ENCODE measurements at regions not wholly inside any gene's neighbourhood (a gene's known extent, or its start where the extent isn't known, plus 50 kb on each side); places are given as distances from the start of the nearest gene placed in this dataset.

DNA sequence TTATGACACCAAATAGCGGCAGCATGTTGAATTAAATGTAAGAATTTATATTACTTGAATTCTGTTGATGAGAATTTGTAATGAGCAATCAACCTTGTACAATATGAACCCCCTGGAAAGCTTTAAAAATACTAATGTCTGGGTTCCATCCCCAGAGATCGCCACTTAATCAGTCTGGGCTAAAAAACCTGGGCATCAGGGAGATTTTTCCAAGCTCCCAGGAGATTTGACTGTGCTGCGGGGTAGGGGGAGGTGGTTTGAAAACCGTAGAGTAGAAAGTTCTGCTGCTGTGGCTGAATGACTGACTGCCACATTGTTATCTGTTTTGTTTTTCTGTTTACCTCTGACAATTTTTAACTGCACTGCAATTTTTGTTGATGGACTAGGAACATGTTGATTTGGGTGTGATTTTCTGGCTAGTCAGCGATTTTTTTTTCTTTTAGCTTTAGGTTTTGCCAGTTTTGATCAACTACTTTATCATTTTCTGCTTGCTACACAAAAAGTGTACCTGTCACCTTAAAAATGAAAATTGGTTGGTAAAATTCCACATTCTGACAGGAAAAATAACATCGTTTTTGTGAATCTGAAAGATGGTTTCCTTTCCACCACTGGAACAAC, 79.3 kb downstream of the PCTP start:
- no peak for DNase-seq (ENCODE audit: low spot score)

DNA sequence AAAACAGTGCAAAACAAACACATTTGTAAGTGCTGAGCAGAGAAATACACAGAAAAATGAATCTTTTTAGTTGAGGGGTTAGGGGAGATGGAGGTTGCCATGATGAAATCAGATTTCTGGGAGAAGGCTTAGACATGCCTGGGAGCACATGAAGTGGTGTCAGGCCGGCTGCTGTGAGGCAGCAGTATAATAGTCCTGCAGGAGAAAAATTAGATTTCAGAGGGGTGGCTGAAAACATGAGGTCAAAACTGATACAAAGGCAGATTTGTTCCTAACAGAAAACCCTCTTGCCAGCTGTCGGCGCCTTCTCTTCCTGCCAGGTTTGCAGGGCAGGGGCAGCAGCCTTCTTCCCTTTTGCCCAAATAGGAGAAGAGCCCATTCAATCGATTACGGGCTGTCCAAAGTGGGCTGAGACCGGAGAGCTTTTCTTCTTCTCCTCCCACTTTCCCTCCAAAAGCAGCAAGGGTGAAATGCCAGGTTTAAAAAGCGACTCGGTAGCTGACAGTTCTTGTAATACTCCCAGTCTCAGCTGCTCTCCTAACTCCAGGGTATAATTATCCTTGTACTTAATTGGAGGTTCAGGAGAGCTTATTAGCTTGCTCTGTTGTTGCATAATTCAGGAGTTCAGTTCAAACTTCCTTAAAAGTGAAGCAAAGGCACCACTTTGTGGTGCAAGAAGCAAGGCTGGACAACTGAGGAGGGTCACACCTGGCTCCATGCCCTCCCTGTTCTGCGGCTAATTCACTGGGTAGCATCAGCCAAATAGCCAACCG, 80.0 kb downstream of the PCTP start:
- no peak for DNase-seq (ENCODE audit: low spot score)

DNA sequence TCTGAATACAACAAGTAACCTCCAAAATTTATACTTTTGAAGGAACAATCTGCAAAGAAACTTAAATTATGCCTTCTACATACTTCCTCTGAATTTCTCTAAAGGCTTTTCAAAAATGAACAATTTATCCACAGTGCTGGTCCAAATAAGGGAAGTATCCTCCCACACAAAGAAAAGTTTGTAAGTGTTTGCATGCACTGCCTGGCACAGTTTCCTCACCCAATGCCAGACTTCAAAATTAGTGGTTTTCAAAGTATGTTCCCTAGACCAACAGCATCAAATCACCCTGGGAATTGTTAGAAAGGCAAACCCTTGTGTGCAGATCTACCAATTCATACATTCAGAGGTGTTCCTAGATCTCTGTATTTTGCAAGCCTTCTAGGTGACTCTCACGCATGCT, 82.5 kb downstream of the PCTP start:
- DNase-seq (ENCODE audit: low spot score), result no peak

DNA sequence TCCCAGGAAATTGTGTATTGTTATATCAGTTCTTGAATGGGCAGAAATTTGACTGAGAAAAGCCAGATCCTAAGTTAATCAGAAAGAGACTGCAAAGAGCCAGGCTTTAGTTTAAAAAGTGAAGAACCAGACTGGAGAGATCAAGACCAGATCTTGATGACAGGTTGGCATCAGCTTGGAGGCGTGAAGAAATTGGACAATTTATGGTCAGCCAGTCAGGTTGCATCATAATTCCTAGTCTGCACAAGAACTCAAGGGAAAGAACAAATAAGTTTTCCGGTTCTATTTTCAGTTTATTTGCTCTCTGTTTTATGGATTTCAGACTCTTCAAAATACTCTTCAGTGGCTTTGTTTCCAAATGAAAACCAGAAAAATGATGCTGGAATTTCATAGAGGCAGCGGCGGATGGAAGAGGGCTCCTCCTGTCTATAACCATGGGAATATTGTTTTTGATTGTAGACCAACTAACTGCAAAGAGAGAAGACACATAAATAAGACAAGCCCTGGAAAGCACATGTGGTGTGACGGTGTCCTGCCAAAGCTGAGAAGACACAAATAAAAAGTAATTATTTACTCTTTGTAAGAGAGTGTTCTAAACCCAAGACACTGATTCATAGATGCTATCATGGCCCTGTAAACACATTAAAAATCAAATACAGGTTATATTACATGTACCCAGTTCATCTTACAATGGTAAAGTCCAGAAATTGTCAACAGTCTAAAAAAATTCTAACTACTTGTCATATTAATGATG, 91.7 kb downstream of the PCTP start:
- no peak for DNase-seq (ENCODE audit: low spot score)

DNA sequence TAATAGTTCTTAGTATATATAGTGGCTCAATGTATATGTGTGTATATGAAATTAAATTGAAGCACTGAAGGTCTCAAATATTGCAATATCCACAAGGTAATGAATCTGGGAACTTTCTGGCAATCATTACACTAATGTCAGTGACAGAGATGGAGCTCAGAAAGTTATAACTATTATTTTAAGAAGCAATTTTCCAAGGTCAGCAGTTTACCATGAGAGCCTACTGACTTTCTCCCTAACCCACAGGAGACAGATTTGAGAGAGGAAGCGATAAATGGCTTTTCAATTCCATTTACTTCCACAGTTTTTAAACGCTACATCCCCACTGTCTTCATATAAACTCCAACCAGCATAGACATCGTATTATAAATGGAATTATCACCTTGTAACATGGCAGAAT, 92.9 kb downstream of the PCTP start:
- no peak for DNase-seq (ENCODE audit: low spot score)

DNA sequence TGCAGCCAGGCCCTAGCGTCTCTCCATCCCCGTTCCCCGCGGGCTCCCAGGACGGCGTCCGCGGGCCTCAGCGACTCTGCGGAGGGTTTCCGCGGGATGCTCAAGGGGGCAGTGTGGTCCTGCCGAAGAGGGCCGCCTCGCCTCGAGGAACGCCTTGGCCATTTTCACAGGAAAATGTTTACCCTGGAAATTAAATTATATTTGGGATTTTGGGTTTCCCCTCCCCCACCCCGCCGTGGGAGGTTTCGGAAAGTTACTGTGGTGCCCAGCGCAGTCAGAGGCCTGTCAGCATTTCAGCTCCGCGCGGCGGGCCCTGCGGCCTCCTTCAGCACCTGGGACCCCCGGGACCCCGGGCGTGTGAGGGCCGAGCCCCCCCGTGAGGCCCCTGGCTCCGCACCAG, 94.5 kb downstream of the PCTP start:
- peak; percentile 47 for DNase-seq (ENCODE audit: low spot score)

DNA sequence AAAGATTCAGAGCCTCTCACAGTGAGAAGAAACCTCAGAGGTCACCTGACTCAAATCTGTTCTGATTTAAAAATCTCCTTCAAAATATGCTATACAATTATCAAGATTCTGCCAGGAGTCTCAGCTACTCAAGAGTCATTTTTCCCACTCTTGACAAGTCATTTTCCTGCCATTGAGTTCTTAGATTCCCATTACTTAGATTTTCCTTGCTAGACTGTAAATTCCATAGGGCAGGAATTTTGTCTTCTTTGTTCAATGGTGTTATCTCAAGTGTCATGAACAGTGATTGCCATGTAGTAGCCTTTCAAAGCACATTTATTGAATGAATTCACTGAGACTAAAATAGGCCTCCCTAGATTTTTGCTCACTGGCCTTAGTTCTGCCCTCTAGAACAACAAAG, 95.9 kb downstream of the PCTP start:
- no peak for DNase-seq (ENCODE audit: low spot score)

DNA sequence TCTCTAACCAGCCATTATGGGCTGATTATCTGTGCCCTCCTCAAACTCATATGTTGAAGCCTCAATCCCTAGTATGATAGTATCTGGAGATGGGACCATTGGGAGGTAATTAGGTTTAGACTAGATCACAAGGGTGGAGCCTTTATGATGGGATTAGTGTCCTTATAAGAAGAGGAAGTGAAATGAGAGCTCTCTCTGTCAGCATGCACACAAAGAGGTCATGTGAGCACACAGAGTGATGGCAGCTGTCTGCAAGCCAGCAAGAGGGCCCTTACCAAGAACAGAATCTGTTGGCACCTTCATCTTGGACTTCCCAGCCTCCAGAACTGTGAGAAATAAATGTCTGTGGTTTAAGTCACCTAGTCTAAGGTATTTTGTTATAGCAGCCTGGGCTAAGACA, 101.9 kb downstream of the PCTP start:
- no peak for DNase-seq (ENCODE audit: low spot score)

DNA sequence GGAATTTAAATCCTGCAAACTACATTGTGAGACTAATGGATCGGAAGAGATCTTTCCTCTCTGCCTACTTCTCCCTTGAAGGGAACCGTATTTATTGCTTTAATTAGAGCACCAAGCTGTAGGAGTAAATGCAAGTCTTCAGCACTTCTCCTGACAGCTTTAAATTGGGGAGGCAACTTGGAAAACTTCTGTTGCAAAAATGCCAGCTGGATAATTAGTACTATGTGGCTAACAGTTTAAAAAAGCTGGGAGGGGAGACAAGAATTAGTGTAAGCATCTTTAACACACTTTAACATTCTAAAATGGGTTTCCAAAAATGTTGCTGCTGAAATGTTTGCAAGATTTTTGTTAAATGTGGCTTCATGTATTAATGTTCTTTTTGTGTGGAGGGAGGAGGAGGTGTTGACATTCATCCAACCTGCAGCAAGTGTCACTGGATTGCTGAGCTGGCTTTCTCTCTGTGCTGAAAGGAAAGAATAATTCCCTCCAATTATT, 108.5 kb downstream of the PCTP start:
- DNase-seq (ENCODE audit: low spot score), result no peak

DNA sequence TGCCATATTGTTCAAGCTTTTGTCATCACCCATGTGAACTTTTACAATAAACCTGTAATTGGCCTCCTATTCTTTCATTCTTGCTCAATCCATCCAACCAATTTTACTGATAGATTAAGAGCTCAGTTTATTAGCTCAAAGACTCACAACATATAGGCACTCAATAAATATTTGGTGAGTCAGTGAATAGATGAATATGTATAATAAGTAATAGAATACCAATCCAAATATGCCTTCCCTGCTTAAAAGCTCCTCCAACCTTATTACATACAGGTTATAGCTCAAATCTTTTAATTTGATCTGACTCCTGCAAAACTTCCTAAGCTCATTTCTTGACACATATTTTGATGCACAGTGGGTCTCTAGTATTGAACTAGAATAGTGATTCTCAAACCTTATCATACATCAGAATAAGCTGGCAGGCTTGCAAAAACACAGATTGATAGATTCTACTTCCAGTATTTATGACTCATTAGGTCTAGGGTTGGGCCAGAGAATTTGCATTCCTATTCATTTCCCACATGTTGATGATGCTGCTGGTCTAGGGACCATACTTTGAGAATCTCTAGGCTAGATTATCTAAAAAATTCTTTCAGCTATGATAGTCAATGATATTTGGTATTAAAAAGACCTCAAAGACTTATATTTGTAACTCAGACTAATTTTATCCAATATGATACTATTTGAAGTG, 114.4 kb downstream of the PCTP start:
- no peak for DNase-seq (ENCODE audit: low spot score)

DNA sequence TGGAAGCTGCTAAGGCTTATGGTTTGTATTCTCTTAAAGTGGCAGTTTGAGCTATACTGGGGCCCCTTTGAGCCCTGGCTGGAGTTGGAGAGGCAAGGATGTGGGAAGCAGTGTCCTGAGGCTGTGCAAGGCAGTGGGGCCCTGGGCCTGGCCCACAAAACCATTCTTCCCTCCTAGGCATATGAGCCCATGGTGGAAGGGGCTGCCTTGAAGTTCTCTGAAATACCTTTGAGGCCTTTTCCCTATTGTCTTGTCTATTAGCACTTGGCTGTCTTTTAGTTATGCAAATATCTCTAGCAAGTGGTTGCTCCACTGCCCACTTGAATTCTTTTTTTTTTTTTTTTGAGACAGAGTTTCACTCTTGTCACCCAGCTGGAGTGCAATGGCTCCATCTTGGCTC, 119.2 kb downstream of the PCTP start:
- no peak for DNase-seq (ENCODE audit: low spot score)

DNA sequence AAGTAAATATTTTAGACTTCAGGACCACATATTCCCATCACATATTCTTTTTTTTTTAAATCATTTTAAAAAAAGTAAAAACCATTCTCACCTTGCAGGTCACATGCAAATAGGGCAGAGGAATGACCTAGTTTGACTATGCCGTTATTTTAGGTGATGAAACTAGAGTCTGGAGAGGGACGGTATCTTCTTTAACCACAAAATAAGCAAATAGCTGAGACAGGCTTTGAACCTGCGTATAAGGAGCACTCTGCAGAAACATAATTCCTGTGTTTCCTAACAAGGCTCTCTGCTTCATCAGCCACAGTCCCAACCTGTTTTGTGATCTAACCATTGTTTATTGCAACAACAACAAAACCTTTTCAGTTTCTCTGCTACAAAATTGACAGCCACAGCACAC, 121.5 kb downstream of the PCTP start:
- DNase-seq (ENCODE audit: low spot score), result no peak

DNA sequence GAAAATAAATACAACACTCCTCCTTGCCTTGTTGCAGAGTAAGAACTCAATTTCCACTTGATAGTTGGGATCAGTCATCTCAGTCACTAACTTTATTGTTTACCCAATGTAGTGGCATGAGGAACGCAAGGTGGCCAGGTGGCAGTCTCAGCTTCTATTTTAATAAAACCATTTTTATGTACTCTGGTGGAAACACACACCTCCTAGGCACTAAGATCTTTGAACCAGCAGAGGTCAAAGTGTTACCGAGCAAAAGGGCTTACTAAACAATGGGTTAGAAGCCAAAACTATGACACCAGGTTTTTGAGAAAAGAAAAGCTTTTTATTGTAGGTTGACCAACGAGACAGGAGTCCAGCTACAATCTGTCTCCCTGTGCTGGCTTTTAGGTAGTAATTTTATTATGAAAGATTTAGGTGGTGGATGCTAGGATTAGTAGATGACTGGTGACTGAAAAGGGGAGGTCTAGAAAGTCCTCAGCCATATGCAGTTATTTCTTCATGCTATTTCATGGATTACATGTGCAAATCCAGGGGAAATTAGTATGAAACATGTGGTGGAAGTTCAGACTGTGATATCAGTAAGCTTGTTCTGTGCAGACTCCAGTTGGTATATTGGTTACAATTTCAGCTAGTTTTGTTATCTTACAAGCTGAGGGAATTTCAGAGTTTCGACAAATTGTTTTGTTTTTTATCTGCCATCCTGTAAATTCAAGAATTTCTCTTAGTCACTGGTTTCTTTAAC, 122.3 kb downstream of the PCTP start:
- no peak for DNase-seq (ENCODE audit: low spot score)

DNA sequence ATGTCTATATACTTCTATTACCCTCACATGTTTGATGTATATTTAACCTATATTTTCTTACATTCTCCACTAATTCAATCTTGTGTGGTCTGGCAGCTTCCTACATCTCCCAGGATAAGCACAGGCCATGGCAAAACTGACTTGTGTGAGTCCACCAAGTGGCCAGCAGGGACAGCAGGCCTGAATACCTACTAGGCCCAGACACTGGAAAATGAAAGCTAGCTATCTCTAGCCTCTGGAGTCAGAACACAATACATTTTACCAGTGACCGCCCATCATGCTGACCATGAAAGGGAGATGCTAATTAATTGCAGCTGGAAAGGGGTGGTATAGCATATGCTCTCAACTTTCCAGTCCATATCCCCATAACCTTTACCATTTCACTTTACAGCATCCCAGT, 132.3 kb downstream of the PCTP start:
- no peak for DNase-seq (ENCODE audit: low spot score)

DNA sequence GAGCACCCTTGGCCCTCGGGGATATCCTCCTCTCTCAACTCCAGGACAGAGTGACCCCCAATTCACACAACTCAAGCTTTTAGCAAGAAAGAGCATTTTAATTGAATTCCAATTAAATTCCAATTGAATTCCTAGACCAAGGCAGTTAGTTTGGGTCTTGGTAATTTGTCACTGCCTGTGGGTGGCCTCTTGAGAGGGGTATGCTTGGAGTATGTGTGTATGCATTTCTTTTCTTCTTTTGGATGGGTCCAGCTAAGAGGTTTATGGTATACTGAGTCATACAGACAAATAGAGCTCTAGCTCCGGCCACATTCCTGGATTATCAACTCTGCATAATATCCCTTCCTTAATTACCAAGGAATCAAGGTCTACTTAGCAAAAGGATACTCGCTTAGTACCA, 136.7 kb downstream of the PCTP start:
- no peak for DNase-seq (ENCODE audit: low spot score)

DNA sequence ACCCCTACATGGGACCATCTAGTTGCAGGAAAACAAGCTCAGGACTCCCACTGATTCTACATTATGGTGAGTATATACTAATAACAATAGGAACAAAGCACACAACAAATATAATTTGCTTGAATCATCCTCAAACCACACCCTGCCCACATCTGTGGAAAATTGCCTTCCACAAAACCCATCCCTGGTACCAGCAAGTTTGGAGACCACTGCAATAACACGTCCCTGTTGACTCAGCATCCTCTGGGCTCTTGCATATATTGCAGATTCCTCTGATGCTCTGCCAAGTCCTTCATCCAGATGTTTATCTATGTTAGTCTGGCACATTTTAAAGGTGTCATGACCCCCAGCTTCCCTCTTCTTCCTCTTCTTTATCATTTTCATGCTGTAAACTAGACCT, 138.4 kb downstream of the PCTP start:
- DNase-seq (ENCODE audit: low spot score), result no peak

DNA sequence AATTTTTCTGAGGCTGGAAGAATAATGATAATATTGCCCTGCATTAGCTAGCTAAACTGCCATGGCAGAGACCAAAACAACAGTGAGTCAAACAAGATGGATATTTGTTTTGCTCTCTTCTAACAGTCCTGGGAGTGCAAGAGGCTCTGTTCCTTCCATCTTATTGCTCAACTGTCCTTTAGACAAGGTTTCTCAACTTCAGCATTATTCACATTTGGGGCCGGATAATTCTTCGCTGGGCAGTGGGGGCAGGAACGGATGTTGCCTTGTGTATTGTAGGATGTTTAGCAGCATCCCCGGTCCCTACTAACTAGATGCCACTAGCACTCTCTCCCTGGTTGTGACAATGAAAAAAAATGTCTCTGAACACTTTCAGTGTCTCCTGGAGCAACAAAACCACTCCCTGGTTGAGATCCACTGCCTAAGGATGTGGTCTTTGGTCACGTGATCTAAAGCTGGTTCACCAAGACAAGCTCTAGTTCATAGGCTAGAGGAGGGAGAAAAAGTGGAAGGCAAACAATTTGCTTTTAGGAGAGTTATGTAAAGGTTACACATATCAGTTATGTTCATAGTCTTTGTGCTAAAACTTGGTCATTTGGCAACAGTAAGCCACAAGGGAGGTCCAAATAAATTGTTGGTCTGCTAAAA, 144.4 kb downstream of the PCTP start:
- DNase-seq (ENCODE audit: low spot score), result no peak

DNA sequence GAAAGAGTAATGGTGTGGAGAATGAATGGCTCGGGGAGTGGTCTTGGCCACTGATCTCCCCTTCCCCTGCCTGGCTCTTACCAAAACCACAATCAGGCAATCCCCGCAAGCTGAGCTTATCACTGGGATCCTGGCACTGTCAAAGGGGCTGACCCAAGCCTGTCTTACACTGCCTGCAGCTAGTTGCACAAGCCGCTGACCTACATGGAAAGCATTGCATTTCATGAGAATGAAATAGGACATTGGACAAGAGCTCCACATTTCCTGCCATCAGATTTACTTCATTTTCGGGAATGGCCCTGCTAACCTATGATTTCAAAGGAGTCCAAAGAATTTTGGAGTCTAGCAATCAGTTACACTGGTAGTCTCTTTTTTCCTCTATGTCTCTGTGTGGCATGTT, 146.4 kb downstream of the PCTP start:
- DNase-seq (ENCODE audit: low spot score), result no peak

DNA sequence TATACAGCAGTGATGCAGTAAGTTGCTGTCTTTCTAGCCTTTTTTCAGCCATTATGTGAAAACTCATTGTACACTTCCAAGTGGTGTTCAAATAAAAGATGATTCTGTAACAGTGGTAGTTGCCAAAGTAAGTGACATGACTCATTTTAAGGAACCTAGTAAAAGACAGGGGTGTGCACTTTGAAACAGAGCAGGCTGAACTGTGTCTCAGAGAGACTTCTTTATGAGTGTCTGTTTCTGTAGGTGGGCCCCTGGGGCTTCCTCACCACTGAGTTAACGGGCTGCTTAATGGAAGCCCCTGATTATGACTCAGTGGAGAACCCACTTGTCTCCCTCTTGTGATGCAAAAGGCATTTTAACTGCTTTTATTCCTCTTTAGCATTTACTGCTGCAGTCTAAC, 147.3 kb downstream of the PCTP start:
- no peak for DNase-seq (ENCODE audit: low spot score)

DNA sequence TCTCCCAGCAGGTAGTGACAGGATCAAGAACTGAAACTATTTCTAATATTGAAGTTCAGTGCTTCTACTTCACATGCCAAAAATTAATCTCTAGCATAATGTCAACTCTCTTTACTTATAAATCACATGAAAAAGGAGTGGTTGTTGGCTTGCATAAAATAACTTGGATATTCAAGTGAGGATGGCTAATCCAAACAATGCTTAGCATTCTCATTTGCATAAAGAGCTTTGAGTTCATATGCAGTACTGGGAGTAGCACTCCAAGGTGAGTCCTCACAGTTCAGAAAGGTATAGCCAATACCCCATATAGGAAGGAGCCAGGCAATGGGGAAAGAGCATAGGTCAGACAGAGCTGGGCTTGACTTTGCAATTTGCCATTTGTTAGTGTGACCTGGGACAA, 149.3 kb downstream of the PCTP start:
- DNase-seq (ENCODE audit: low spot score), result no peak

DNA sequence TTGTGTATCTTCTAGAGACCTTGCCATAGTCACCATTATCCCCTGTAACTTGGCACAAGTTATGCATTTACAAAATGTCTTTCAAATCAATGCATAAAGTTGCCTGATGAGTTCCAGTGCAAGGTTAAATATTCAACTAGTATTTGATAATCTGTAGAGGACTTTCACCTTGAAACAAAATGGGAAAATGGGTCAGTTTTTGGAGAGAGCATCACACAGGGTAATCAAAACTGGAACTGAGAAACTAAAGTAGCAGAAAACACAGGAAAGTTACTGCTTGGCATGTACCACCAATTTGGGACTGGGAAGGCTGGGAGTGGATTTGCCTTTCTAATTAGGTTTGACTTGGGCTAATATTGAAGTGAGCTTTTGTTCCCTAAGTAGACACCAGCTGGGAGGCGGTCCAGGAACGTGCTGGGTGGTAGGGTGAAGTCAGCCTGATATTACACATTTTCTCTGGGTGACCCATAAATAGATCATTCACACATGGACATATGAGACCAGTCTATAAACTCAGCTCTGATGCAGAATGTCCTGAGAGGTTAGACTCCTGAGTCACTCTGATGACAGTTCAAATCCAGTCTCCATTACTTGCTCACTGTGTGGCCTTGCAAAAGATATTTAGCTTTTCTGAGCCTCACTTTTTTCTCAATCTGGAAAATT, 152.3 kb downstream of the PCTP start:
- DNase-seq (ENCODE audit: low spot score), result peak; percentile 36
